GM12872 (cell line): ENCODE measurements at regions not wholly inside any gene's neighbourhood (a gene's known extent, or its start where the extent isn't known, plus 50 kb on each side); places are given as distances from the start of the nearest gene placed in this dataset.

Experiments used
- CTCF ChIP-seq: IDR thresholded peaks from 3 replicates; pipeline ENCODE4 v1.5.1; 2011; ENCODE audit warnings: low read depth, mild to moderate bottlenecking, low read length, moderate library complexity; ENCODE audit not compliant: insufficient read depth

GRCh38 chr6:134117409-134117808, 65.0 kb upstream of the SLC2A12 start:
- no peak for TF ChIP-seq CTCF

- TF ChIP-seq CTCF, result no peak
These were observed 63.3 kb upstream of the SLC2A12 start for GRCh38 chr6:134115715-134116074.

GRCh38 chr6:134114918-134115714, 62.7 kb upstream of the SLC2A12 start:
- TF ChIP-seq CTCF, result no peak

- no peak for TF ChIP-seq CTCF
These were observed 62.1 kb upstream of the SLC2A12 start for GRCh38 chr6:134114489-134114888.

GRCh38 chr6:134111726-134112125, 59.3 kb upstream of the SLC2A12 start:
- TF ChIP-seq CTCF, result no peak

GRCh38 chr6:134111062-134111677, 58.7 kb upstream of the SLC2A12 start:
- peak; percentile 91 for TF ChIP-seq CTCF

GRCh38 chr6:134106702-134107101, 54.3 kb upstream of the SLC2A12 start:
- no peak for TF ChIP-seq CTCF
